Occipital lobe (tissue), 1 donor: ENCODE measurements at regions not wholly inside any gene's neighbourhood (a gene's known extent, or its start where the extent isn't known, plus 50 kb on each side); places are given as distances from the start of the nearest gene placed in this dataset.

Experiments
- DNase-seq: peaks from one replicate; lab custom pipeline; 2025; lab: John Stamatoyannopoulos, UW

- DNase-seq: no peak
Observed at GRCh38 chr1:87220993-87221392, 107.7 kb upstream of the LMO4 start.

GRCh38 chr1:87224201-87224600 lies 104.5 kb upstream of the LMO4 start:
- DNase-seq: no peak

- no peak for DNase-seq
Observed at GRCh38 chr1:87225171-87225570, 103.5 kb upstream of the LMO4 start.

DNA sequence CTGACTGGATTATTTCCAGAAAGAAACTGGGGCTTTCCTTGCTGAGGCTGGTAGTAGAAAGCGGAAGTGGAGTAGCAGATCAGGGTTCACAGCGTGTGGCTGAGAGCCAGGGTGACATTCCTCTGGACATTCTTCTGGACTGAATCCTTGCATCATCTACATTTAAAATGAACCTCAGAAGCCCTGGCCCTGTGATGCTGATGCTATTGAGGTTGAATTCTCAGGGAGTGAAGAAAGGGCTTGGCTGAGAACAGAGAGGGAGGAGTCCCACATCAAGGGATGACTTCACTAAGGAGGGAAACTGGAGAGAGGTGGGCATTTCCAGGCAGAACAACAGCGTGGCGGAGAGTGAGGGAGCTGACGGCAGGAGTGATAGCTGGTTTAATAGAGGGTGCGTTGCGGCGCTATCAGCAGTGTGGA lies 102.3 kb upstream of the LMO4 start:
- no peak for DNase-seq

DNA sequence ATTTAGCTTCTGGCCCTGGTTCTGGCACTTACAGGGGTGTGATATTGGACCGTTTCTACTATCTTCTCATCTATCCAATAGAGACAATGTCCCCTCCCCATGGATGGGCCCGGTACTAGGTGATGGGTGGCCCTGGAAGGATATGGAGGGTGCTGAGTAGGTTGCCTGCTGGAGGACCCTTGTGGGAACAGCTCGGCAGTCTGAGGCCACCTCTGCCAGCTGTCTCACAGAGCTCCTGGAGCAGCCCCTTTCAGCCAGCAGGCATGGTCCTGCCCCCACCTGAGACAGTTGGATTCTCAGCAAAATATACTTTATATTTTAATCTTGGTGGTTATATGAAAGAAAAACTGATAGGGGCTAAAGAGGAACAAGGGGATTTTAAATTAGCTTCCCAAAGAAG lies 101.0 kb upstream of the LMO4 start:
- DNase-seq: no peak

DNA sequence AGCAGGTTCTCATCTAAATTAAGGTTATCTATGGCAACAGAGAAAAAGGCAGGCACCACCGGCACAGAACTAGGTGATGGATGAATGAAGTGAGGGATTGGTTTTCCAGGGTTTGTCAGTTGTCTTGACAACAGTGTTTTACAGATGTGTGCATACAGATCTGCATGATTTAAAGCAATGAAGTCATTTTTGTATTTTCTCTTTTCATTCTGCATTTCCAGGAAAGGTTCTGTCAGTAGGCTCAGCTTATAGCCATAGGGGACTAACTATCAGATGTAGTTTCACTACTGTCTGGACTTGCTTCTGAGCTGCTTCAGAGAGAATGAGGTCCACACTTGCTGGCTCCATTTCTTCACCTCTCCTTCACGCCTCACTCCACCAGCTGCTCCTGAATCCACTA lies 98.2 kb upstream of the LMO4 start:
- no peak for DNase-seq

GRCh38 chr1:87231703-87232367 lies 96.8 kb upstream of the LMO4 start:
- no peak for DNase-seq

GRCh38 chr1:87236585-87236984 lies 92.1 kb upstream of the LMO4 start:
- DNase-seq: no peak

DNA sequence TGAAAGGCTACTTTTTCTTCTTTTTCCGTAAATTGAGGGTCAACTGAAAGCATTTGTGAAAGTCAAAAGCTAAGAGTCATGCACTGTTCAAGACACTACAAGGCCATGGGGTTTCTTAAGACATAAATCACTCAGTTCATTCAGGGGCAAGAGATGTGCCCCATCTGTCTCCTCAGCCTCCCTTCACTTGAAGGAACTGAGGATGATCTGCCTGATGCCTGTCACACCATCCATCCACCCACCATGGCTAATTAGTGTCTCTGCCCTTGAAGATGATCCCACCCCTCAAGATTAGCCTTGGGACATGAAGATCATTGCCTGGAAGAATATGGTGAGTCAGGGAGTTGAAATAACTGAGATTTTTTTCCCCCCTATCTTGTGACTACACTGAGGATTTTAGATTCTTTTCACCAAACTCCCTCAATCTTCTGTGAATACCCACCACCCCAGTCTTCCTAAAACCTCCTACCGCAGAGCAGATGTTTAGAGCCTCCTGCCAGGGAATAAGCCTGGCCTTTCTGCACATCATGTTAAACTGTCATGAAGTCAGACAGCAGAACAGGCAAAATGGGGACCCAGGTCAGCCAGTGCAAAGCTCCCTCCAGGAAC lies 88.6 kb upstream of the LMO4 start:
- no peak for DNase-seq

DNA sequence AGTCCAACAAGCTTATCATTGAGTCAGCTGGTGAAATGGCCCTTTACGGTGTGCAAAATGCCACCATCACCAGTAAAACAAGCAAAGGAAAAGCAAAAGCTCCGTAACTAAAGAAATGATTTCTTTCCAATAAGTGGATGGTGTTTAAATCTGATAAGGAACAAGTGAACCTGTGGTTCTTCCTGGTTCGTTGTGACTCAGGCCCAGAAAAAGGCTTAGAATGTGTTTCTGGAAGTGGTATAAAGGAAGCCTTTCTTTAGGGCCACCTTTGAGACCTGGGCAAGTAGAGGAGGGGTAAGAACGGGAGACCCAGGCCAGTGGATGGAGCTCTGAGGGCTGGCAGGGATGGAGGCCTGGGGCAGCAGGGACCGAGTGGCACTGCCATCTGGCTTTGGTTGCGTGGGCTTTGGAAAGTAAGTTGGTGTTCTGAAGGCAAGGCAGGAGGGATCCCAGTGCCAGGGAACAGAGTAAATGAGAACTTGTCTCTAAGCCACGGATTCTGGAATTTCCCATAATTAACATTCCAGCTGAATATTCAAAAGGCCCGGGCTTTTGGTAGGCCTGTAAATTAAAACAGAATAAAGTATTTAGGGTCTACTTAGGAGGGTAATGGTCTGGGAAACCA lies 87.9 kb upstream of the LMO4 start:
- DNase-seq: no peak

DNA sequence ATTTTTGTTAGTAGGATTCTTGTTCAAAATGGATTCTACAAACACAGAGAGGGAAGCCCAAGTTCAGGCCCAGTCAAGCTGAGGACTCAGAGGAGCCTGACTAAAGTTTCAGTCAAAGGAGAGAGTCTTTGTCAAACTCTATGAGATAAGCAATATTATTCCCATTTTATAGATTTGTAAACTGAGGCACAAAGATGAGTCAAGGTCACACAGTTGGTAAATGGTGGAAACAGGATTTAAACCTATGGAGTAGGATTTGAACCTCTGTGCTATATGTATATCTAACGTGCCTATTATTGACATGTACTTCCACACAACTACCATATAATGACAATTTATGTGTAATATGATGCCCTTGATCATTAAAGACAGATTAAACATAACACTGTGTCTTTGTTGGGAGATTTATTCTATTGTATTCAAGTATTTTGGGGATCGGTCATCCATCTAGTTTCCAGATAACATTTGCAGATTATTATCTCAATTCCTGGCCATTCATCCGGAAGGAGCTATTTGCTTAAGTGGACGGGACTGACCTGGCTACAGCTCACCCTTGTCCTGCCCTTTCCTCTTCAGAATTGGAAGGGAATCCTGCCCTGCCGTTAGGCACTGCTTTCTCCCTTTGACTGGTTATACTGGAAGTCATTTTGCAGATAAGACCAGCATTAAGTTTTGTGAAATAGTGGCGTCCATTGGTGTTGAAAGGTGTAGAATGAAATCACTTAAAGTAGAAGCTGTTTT lies 86.1 kb upstream of the LMO4 start:
- DNase-seq: no peak

DNA sequence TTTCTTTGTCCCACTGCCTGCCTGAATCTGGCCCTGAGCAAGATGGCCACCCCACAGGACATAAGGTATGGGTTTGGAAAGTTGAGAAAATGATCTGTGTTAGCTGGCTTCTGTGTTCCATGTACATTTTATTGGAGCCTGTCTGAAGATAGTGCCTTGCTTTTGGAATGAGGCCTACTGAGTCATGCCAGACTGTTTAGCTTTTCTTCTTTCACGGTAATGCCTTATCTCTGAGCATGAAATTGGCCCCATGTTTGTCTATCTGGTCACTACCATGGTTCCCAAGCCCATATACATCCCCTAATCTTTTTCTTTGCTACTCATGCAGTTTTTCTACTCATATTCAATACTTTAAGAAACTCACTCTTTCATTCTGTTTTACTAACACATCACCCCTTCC lies 85.1 kb upstream of the LMO4 start:
- no peak for DNase-seq

DNA sequence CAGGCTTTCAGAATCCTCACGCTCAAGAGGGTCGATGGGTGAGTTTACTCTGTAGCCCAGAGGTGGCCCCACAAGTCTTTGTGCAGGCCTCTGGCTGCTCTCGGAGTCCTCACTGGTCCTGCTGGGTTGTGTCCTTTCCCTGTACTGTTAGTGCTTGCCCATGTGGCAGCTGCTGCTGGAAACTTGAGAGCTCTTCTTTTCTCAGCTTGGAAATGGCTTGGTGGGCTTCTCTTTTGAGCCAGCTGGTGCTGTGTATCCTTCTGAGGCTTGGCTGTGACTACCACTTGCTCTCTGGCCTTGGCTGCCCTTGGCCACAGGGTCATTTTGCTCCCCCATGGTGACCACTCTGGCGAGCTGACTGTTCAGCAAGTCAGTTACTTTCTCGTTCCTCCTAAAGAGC lies 82.2 kb upstream of the LMO4 start:
- no peak for DNase-seq

- DNase-seq: no peak
Observed at GRCh38 chr1:87249803-87250202, 78.9 kb upstream of the LMO4 start.

- DNase-seq: no peak
Observed at GRCh38 chr1:87250336-87250735, 78.3 kb upstream of the LMO4 start.

GRCh38 chr1:87252406-87252805 lies 76.3 kb upstream of the LMO4 start:
- no peak for DNase-seq

DNA sequence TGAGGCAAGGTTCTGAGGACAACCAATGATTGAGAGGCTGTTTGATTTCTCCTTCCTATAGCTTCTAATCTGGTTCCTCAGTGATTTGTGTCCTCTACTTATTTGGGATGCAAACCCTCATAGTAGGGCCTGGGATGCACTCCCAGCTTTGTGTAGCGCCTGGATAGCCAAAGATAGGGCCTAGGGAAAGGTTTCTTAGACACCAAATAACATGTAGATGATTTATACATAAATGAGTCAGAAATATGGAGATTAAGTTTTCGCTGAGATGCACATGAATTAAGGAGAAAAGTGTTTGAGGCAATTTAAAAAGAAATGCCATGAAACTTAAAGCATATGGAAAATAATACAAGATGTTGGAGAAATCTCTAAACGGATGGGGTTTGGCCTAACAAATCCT lies 66.0 kb upstream of the LMO4 start:
- no peak for DNase-seq

DNA sequence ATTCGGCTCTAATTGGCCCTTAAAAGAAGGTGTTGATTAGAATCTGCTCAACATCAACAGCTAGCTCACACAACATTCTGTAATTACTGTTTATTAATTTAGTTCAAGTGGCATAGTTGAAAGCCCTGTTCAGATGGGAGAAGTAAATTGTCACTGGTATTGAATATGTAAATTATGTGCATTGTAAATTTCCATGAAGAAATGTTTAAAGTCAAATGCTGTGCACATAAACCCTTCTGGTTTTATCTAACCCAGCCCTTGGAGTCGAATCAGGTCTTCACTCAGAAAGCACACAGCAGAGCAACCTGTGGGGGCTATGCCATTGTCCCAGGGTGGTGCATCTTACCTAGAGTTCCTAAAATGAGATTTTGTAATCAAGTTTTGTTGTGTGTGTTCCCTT lies 65.4 kb upstream of the LMO4 start:
- no peak for DNase-seq

DNA sequence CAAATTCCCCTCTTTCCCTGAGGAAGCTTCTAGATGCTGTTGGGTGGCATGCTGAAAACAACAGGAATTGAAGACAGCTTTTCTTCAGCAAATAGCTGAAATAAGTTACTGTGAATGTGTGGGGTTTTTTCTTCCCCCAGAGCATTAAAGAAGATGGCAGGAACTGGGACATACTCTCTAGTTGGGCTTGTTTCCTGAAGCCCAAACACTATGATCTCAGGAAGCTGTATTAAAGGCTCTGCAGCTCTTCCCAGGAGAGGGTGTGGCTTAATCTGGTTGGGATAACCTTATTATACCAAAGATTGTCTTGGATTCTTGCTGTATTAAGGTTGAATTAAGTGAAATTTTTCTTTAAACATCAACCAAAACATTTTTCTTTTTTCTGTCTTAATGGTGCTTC lies 64.9 kb upstream of the LMO4 start:
- DNase-seq: no peak

DNA sequence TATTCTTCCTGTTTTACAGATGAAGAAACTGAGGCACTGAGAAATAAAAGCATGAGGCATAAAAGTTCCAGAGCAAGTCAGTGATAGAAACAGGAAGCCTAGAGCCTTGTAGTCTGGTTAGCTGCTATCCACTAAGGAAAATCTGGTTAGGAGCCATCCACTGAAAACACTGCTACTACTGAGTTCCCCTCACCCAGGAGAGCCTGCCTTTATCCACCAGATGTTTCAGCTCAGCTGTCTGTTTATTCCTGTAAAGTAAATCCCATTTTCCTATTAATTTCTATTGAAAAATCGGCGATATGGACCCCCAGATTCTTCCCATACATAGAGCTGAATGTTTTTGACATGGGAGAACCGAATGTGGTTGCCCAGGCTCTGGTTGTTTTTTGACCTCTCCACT lies 63.7 kb upstream of the LMO4 start:
- no peak for DNase-seq

GRCh38 chr1:87265786-87266185 lies 62.9 kb upstream of the LMO4 start:
- DNase-seq: no peak

DNA sequence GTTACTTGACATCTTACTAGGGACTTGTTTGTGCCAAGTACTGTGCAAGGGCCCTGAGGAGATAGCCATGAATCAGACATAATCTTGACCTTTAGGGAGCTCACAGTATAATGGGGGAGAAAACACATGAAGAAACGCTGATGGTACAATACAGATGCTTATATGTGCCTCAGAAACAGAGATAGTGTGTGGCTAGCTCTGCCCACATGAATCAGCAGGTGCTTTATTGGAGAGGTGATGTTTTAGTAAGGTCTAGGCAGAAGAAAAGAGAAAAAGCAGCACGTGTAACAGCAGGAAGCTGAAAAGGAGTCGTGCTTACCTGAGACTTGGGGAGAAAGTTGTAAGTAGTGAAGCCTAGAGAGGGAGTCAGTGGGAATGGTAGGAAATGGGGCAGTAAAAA lies 60.6 kb upstream of the LMO4 start:
- DNase-seq: no peak

- no peak for DNase-seq
Observed at GRCh38 chr1:87269921-87270320, 58.8 kb upstream of the LMO4 start.
